HG03565 (cell line): ENCODE measurements at regions not wholly inside any gene's neighbourhood (a gene's known extent, or its start where the extent isn't known, plus 50 kb on each side); places are given as distances from the start of the nearest gene placed in this dataset.

Source experiments
- ATAC-seq: cut with Tn5 transposase; IDR thresholded peaks from one replicate; pipeline ENCODE4 v1.9.1; 2021; ENCODE audit warnings: mild to moderate bottlenecking, moderate library complexity; ENCODE audit not compliant: unreplicated experiment

GRCh38 chr12:28814246-28814645, 334.8 kb upstream of the FAR2 start:
- ATAC-seq: no peak

GRCh38 chr12:28817524-28817923, 331.6 kb upstream of the FAR2 start:
- no peak for ATAC-seq

DNA sequence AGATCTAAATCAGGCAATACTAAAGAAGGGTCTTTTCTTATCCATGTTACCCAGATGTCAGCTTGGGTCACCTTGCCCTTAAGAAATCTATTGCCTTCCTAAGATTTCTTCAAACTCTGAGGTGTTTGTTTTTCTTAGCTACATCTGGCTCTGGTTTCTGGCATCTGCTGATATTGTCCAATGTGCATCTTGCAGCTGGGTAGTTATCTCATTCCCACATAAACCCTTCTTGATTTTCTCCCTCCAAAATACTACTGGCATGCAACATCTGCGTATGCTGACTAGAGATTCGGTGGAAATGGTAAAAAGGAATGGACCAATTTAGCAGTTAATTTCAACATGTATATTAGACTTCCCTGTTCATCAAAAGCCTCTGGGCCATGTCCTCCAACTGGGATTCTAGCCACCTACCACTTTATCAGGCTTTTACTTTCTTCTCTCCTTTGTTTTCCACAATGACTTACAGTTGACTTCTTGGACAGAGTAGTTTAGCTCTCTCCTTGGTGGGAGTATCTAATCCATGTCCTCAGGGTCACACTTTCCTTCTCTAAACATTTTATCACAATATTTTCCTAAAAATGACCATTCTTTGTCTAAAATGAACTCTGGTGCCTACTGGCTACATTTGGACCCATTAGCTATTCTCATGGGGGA, 324.8 kb upstream of the FAR2 start:
- no peak for ATAC-seq

GRCh38 chr12:28824849-28825248, 324.2 kb upstream of the FAR2 start:
- no peak for ATAC-seq

DNA sequence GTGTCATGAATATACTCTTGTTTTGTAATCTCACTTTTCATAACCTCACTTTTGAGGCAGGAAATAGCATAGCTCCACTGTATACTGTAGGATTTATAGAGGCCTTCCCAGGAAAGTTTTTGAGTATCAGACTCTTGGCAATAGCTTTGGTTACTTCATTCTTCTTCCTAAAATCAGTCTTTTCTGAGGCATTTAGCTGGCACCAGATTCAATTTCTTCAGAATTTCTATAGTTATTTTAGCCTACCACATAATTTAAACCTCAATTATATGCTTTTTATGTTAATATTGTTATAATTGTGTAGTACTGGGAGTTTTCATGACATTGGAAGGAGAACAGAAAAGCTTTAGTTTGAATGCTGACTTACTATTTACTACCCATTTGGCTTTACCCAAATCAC, 322.3 kb upstream of the FAR2 start:
- ATAC-seq: no peak

GRCh38 chr12:28827861-28828260, 321.2 kb upstream of the FAR2 start:
- no peak for ATAC-seq

DNA sequence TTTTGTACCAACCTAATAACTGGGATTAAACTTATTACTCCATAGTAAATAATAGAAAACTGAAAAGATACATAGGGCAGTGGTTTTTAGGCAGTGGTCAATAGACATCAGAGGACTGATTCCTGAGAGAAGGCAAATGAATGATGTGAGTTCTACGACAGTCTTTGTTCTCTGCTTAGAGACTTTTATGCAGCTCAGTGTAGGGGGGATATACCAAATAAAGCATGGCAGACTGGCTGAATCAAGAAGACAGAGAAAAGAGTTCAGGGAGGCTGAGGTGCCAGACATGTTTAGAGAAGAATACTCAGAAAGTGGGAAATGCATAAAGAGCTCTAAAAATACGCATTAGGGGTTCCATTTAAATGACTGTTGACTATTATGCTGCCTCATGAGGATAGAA, 320.8 kb upstream of the FAR2 start:
- ATAC-seq: no peak

GRCh38 chr12:28830491-28830890, 318.6 kb upstream of the FAR2 start:
- ATAC-seq: no peak

DNA sequence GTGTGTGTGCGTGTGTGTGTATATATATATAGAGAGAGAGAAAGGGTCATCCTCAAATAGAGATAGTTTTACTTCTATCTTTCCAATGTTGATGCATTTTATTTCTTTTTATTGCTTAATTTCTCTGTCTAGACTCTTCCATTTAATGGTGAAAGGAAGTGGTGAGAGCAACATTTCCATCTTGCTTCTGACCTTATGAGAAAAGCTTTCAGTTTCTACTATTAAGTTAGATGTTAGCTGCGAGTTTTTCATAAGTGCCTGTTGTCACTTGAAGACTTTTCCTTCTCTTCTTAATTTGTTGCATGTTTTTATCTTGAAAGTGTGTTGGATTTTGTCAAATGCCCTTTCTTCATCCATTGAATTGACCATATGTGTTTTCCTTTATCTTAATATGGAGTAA, 304.4 kb upstream of the FAR2 start:
- ATAC-seq: no peak

- no peak for ATAC-seq
Observed at GRCh38 chr12:28851781-28852180, 297.3 kb upstream of the FAR2 start.

- ATAC-seq: no peak
Observed at GRCh38 chr12:28855761-28856310, 293.2 kb upstream of the FAR2 start.

GRCh38 chr12:28857369-28857768, 291.7 kb upstream of the FAR2 start:
- ATAC-seq: no peak

DNA sequence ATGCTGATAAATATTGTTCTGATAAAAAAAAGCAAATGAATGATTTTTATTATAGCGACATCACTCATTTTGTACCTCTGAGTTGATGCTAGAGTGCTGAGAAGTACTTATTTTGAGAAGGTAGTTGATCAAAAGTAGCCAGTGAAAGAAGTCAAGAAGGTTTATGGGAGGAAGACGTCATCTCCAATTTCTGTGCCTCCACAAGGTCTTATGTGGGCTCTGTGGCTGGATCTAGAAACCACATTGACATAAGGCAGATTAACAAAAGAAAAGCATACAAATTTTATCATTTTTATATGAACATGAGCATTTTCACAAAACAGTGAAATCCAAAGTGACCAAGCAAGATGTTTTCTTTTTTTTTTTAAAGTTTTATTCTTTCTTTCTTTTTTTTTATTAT, 289.5 kb upstream of the FAR2 start:
- ATAC-seq: no peak

DNA sequence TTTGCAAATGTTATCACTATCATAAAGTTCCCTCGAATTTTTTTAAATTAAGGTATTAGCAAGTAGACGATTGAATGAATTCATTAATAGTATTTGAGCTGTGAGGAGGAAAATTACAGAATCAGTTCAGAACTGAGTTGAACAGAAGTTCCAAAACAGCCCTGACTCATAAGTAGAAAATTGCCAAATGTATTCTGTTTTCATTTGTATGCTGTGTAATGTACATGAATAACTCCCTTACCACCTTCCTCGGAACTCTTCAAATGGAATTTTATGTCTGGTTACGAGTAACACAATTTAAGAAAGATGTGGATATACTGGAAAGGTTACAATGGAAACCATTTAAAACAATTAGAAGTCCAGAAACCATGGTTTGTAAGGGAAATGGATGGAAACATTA, 283.3 kb upstream of the FAR2 start:
- ATAC-seq: no peak

DNA sequence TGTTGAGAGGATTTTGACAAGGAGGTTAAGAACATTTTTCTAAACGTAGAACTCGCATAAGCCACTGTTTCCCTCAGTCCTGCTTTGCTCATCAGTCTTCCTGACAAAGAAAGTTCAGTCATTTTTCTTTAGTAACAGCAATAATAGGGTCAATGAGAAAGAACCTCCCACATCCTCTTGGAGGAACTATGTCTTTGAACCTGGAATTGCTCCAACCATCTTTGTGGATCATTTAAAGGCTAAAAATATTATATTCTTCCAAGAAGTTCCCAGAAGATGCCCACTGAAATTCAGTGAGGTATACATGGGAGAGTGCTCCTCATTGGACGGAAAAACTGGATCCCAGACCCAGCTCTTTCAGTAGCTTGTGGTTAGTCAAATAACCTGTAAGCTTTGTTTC, 282.8 kb upstream of the FAR2 start:
- ATAC-seq: no peak

DNA sequence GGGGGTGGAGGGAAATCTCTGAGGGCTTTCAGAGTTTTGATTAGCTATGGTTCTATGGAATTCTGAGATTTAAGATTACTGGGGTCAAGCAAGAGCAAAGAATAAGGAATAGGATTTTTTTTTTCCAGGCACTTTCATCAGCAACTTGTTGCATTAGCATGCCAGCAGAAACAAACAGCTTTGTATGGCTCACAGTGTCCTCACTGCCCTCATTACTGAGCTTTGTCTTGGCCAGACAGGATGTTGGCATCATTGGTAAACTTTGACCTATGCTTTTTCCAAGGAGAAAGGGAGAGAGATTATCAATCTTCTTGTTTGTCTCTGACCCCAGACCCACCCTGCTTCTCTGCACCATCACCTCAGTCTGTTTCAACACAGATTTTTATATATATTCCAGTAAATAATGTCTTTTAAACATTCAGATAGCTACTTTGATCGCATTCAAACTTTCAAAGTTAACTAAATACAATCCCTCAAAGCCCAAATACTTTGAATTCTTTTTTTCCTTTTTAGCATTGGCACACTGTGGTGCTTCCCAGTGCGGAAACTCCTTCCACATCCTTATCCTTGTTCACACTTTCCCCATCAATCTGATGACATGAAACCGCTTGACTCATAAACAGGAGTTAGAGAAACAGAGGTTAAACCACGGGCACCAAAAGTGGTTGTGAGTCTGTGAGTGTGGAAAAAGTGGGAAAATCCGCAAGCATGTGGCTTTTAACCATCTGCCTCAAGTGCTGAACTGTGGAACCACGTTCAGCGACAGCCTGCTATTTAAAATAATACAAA, 282.2 kb upstream of the FAR2 start:
- ATAC-seq: no peak

GRCh38 chr12:28868414-28868813, 280.7 kb upstream of the FAR2 start:
- no peak for ATAC-seq

DNA sequence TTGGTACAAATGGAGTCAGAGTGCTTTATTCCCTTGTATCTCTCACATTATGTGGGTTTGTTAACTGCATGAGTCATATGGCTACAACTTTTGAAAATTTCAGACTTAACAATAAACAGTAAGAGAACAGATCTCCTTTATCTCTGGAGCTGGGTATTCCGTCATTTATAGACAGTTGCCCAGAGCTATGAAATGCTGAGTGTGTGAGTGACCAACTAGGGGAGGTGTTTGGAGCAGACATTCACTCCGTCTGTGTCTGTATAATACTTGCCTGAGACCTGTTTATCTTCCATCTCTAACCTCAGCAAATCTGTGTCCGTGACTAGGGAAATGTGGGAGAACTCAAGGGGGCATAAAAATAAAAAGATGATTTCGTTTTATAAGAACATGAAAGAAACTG, 279.9 kb upstream of the FAR2 start:
- no peak for ATAC-seq

GRCh38 chr12:28870839-28871440, 278.1 kb upstream of the FAR2 start:
- no peak for ATAC-seq

DNA sequence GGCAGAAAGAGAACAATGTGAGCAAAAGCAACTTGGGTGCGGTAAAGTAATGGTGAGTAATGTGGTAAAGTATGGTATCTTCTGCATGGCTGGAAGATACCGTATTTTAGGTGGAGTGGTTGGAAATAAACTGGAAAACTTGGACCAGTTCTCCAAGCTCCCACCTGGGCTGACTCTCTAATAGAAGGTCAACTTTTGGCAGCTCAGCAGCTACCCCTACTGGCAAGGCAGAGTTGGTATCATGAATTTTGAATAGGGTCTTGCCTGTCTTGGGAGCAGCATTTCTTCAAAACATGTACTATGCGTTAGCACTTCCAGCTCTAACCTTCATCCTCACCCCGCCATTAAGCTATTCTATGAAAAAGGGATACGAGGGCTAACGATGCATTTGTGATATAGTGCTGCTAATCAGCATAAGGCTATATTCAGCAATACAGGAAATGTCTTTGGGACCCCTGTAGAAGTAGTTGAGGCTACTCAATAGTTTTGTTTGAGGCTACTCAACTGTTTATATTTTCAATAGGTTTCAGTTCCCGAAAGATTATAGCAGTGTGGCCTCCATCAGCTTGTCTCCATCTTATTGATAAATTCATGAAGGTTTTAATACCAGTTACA, 276.3 kb upstream of the FAR2 start:
- ATAC-seq: no peak

DNA sequence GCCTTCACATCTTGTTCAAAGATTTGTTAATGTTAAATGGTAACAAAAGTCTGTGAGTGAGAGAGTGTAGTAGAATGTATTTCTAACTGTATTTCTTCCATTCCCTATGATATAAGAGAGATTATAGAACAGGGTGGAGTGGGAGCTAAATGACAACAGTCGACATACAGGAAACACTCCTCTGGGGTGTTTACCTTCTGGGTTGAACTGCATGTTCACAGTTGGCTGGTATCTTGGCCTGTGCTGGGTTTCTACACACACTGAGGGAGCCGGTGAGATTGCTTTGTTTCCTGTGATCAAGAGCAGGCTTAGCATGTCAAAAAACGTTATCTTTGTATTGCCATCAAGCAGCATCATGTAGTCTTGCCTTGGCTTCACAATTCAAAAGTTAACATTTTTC, 274.3 kb upstream of the FAR2 start:
- ATAC-seq: no peak
